RWPE1 (cell line): ENCODE measurements at regions not wholly inside any gene's neighbourhood (a gene's known extent, or its start where the extent isn't known, plus 50 kb on each side); places are given as distances from the start of the nearest gene placed in this dataset.

Experiments used
- CTCF ChIA-PET: fragments of 350-600 bp; sonication (Branson Sonifier 250); formaldehyde crosslinking; extraction: SDS; loops from one replicate; lab custom pipeline; 2021; lab: Yijun Ruan, JAX
- POLR2A ChIA-PET: fragments of 400-600 bp; formaldehyde crosslinking; extraction: SDS; loops from one replicate; lab custom pipeline; 2020; ENCODE audit warnings: antibody characterized with exemption; ENCODE audit not compliant: low non-redundant PET; lab: Yijun Ruan, JAX
- DNase-seq: peaks from one replicate; pipeline ENCODE4 v3.0.0; 2012; ENCODE audit warnings: low spot score
- H3K27ac ChIP-seq: fragments of 450-650 bp; 2 replicates; pipeline ENCODE4 v1.5.1; 2017
- TF ChIP-seq, protein P1 (sequence below): fragments of 450-650 bp; conservative IDR thresholded peaks from 2 replicates; pipeline ENCODE4 v1.5.1; 2017; ENCODE audit warnings: low read depth, mild to moderate bottlenecking

DNA sequence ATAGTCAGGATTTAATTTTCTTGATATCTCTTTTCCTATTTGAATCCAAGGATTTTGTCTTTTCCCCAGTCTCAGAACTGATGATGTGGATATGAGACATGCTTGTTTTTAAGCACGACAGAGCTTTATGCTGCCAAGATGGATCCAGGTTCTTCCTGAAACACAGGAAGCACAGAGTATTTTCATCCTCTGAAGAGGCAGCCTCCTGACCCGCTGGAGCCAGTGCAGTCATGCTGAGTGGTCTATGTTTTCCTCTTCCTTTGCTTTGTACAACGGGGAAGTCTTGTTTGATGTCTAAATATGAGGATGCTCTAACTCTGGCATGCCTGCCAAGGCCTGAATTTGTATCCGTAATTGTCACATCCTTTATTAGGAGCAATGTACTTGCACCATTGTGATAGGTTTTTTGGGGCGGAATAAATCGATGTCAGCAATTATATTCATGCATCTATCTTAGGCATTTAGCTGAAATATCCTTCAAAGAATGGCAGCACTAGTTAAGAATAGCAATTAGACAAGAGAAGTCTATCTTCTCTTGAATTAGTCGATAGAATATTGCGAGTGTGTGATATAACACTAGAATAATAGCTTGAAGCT is 407.1 kb upstream of the JAG1 start:
- TF ChIP-seq, protein P1, sequence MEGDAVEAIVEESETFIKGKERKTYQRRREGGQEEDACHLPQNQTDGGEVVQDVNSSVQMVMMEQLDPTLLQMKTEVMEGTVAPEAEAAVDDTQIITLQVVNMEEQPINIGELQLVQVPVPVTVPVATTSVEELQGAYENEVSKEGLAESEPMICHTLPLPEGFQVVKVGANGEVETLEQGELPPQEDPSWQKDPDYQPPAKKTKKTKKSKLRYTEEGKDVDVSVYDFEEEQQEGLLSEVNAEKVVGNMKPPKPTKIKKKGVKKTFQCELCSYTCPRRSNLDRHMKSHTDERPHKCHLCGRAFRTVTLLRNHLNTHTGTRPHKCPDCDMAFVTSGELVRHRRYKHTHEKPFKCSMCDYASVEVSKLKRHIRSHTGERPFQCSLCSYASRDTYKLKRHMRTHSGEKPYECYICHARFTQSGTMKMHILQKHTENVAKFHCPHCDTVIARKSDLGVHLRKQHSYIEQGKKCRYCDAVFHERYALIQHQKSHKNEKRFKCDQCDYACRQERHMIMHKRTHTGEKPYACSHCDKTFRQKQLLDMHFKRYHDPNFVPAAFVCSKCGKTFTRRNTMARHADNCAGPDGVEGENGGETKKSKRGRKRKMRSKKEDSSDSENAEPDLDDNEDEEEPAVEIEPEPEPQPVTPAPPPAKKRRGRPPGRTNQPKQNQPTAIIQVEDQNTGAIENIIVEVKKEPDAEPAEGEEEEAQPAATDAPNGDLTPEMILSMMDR = no peak
- no peak overlapping the region for H3K27ac ChIP-seq
- POLR2A ChIA-PET = no interaction called here
- no peak for DNase-seq
- CTCF ChIA-PET = interaction anchor here (0.6 kb wide), 1 partner anchor 114 kb away, joined by 3 read pairs; no protein-coding TSS in a partner anchor

DNA sequence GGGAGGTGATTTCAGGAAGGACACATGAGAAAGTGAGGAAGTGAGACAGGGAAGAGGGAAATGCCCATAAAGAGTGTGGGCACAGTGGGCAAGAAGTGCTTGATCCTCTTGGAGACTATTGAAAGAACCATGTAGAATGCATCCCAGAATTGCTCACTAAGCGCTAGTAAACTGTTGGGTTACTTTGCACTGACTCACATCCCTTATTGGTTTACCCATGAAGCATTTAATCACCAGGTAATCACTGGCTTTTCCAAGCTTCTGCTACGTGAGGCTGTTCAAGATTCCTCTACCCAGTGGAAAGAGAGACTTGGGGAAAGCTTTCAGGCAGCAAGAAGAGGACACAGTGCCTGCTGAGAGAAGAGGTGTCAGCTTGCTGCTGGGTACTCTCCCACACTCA is 410.0 kb upstream of the JAG1 start:
- DNase-seq = no peak
- ChIA-PET POLR2A (no interaction called here), CTCF (no interaction called here)
- H3K27ac ChIP-seq = no peak overlapping the region
- TF ChIP-seq, protein P1 = no peak

DNA sequence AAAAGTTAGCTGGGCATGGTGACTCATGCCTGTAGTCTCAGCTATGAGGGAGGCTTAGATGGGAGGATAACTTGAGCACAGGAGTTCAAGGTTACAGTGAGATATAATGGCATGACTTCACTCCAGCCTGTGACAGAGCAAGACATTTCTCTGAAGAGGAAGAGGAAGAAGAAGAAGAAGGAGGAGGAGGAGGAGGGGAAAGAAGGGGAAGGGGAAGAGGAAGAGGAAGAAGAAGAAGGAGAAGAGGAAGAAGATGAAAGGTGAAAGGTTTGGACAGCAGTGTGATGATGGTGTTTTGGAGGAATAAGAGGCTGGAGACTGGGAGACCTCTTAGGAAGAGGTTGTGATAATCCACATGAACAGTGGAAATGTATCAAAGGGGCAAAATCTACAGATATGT is 410.7 kb upstream of the JAG1 start:
- DNase-seq = no peak
- ChIA-PET POLR2A (no interaction called here), CTCF (interaction anchor here (0.7 kb wide), 1 partner anchor 203 kb away, joined by 3 read pairs; no protein-coding TSS in a partner anchor)
- TF ChIP-seq, protein P1 = no peak
- H3K27ac ChIP-seq = no peak overlapping the region

DNA sequence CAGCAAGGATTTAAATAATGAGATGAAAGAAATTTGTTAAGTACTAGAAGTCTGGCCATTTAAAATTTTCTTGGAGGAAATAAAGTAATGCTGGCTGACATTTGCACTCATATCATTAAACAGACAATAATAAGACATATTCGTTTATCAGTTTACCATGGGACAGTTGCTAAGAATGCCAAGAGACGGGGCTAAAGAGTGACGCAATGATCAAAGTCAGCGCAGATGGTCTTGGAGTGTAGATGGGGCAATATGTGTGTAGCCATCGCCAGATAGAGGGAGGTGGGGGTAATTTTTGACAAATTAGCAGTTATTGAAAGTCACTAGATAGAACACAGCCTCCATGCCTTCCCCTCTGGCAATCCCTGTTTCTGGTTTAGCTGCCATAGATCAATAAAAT is 413.2 kb upstream of the JAG1 start:
- ChIA-PET CTCF (no interaction called here), POLR2A (no interaction called here)
- TF ChIP-seq, protein P1 = no peak

DNA sequence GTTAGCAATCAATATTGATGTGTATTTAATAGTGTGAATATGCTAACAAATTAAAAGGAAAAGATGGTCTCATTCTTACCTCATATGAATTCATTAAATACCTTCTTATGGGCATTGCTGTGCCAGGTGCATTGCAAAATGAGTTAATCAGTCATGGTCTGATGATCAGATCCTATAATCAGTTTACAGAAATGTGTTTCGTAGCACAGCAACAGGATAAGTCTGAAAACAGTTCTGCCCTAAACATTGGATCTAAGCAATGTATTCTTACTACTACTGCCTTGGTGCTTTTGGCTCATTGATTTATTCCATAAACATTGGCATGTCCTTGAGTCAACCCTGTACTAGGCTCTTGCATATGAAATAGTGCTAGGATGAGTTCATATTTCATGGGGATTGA is 417.0 kb upstream of the JAG1 start:
- TF ChIP-seq, protein P1 = no peak
- POLR2A ChIA-PET = no interaction called here
- no peak for DNase-seq
- no peak overlapping the region for H3K27ac ChIP-seq
- CTCF ChIA-PET = interaction anchor here (0.6 kb wide), 1 partner anchor 21 kb away, joined by 4 read pairs; no protein-coding TSS in a partner anchor

More for the DNA sequence above, 413.2 kb upstream of the JAG1 start:
- no peak overlapping the region for H3K27ac ChIP-seq
- no peak for DNase-seq

DNA sequence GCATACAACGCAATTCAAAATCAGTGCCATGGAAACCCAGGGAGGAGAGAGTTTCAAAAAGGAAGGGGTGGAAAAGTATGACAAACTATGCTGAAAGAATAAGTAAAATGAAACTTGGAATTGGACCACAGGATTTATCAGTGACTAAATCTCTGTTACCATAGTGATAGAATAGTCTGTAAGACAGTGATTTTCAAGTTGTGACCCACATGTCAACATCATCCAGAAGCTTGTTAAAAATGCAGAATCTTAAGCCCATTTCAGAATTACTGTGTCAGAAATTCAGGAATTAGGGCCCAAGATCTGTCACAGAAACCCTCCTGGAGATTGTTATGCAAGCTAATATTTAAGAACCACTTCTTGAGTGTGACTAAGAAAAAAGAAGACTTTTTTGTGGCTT is 417.7 kb upstream of the JAG1 start:
- ChIA-PET POLR2A (no interaction called here), CTCF (no interaction called here)
- TF ChIP-seq, protein P1 = no peak
- H3K27ac ChIP-seq = no peak overlapping the region
- DNase-seq = no peak
